Fibroblast of skin of scalp (primary cell): ENCODE measurements at regions not wholly inside any gene's neighbourhood (a gene's known extent, or its start where the extent isn't known, plus 50 kb on each side); places are given as distances from the start of the nearest gene placed in this dataset.

ENCODE experiments used
- DNase-seq: peaks from one replicate; pipeline ENCODE4 v3.0.0-alpha.2; 2013

GRCh38 chr4:163582703-163583102, 88.2 kb downstream of the TMA16 start:
- no peak for DNase-seq

DNA sequence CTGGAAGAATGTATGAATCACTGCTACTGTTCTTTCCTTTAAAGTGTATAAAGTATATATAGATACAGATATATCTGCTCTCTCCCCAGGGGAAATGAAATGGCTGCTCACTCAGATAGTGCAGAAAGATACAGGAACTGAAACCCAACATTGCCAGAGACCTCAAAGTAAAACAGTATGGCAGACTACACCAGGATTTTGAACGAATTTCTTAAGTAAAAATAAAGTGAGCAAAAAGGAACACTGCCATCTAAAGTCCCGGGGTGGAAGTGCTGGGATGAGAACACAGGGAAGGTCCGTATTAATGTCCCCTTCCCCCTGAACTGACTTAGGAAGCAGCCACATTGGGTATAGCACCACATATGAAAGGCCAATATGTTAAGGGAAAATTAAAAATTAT, 93.4 kb downstream of the TMA16 start:
- peak; percentile 17 for DNase-seq

GRCh38 chr4:163588532-163588931, 94.0 kb downstream of the TMA16 start:
- no peak for DNase-seq

- DNase-seq, result no peak
Measured at GRCh38 chr4:163590103-163590502, 95.6 kb downstream of the TMA16 start.

DNA sequence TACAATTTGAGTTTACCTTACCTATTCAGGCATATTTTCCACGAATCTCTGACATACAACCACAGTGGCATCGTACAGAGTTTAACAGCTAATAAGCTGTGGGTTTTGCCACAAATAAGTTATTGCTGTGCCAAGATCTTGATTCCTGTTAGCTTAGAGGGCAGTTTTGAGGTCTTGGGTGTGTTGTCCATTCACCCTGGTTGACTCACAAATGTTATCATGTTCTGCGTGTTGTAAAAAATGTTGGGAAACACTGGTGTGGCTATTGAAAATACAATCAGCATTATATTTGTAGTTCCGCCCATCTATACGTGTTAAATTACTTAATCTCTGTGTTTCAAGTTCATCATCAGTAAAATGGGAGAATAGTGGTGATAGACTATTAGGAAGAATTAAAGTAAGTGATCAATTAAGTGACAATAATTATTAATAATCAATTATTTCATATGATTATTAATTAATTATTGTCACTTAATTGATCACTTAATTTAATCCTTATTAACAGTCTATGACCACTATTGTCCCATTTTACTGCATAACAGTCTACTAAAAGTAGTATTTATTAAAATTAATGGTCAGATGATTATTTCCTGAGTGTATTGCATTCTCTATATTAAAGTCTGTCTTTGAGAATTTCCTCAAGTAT, 96.3 kb downstream of the TMA16 start:
- DNase-seq, result no peak

- no peak for DNase-seq
Measured at GRCh38 chr4:163591614-163592020, 97.1 kb downstream of the TMA16 start.

DNA sequence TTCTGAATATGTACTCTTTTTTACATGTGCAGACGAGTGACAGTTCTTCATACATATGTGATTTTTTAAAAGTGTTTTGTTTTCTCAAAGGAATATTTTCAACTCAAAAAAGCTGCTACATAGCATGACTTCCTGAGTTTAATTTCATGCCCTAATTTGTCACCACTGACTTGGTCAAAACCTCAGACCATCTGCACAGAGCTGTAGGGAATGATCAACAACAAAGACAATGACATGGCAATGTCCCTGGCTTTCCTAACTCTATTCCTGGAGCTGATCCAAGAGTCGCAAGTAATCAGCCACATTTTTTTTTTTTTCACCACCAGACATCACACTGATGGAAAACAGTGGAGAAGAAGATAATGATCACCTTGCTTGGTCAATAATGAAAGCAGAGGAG, 97.7 kb downstream of the TMA16 start:
- no peak for DNase-seq

DNA sequence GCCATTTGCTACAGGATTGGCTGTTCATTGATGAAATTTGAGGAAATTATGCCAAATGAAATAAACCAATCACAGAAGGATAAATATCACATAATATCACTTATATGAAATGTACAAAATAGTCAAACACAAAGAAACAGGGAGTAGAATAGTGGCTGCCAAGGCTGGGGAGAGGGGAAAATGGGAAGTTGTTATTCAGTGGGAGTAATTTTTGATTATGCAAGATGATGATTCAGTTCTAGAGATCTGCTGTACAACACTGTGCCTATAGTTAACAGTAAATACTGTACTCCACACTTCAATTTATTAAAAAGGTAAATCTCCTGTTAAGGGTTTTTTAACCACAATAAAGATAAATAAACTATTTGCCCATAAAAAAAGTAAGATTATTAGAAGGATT, 101.1 kb downstream of the TMA16 start:
- no peak for DNase-seq

DNA sequence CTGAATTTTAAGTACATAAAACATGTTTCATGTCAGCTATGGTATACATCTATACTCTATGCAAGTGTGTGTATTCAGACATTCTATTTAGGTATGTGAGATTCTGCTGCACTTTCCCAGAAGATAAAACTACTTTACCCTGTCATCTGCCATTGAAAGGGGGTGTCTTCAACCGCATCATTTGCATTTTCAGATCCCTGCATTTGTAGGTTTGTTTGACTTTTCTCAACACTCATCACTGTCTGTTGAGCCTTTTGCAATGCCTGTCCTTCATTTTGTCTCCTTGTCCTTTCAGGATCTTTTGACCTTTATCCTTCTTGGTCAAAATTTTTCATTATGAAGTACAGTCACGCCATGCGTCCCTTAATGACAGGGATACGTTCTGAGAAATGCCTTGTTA, 103.5 kb downstream of the TMA16 start:
- no peak for DNase-seq

DNA sequence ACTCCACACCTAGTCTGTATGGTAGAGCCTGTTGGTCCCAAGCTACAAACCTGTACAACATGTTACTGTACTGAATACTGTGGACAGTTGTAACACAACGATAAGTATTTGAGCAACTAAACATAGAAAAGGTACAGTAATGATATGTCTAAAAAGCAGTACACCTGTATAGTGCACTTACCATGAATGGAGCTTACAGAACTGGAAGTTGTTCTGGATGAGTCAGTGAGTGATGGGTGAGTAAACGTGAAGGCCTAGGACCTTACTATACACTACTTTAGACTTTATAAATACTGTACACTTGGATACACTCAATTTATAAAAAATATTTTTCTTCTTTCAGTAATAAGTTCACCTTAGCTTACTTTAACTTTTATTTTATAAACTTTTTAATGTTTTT, 104.0 kb downstream of the TMA16 start:
- no peak for DNase-seq

DNA sequence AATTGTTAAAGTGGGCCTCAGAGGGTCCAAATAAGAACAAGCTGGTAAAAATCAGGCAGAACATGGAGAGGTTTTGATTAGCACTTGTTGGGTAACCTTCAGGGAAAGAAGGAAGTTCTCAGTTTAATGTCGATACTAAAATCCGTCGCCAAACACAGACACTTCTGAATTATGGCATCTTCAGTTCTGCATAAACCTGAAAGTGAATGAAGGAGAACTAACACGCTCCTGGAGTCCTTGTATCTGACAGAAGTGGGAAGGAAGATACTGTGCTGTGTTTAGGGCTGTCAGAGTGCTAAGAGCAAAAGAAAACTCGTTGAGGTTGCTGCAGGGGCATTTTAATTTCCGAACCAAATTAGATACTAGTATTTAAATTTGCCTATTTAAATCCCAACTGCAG, 106.2 kb downstream of the TMA16 start:
- DNase-seq, result no peak

DNA sequence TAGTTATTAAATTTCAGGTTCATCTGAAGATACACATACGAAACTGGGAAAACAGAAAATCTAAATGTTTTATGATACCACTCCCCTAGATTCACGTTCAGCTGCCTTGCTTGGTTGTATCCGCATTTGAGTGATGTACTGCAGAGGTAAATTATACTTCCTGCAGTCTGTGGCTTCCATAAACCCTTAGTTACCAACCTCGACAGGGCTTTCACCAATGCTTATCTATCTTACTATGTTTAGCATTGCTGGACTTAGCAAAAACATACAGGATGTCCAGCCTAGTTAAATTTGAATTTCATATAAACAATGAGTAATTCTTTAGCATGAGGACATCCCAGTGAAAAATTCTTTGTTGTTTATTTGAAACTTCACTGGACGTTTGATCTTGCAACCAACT, 108.8 kb downstream of the TMA16 start:
- DNase-seq, result no peak

GRCh38 chr4:163606896-163607691, 112.6 kb downstream of the TMA16 start:
- no peak for DNase-seq

- DNase-seq, result no peak
Measured at GRCh38 chr4:163609019-163609418, 114.5 kb downstream of the TMA16 start.

GRCh38 chr4:163610648-163611047, 116.2 kb downstream of the TMA16 start:
- no peak for DNase-seq

DNA sequence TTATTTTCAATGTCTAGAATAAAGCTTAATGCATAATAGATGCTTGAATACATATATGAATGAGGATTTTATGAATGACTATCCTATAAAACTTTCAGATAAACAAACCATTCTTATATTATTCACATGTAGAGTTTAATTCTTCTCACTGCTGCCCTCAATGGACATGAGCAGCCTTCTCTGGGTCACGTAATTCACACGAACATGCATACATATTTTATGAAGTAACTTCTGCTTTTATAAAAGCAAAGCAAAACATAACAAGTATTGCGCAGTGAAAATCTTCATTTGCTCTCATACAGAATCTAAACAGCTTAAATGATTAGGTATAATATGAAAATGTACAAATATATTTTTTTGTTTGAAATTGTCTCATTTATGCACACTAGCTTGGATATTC, 116.7 kb downstream of the TMA16 start:
- DNase-seq, result no peak

GRCh38 chr4:163611784-163612445, 117.4 kb downstream of the TMA16 start:
- no peak for DNase-seq

DNA sequence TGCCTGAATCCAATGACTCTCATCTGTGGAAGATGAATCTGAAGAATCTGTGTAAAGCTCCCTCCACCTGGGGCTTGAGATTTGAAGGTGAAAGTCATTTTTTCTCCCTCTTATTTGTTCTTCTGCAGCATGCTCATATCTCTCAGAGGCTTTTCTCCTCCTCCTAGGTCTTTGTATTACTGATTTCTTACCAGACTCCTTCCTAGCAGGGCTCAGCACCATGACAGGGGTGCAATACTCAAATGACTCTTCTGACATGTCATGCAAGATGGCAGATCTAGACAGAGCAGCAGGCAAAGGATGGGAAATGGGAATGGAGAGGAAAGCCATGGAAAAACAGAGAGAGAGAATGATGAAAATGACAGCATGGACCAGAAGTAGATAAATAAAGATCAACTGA, 118.3 kb downstream of the TMA16 start:
- DNase-seq, result no peak

DNA sequence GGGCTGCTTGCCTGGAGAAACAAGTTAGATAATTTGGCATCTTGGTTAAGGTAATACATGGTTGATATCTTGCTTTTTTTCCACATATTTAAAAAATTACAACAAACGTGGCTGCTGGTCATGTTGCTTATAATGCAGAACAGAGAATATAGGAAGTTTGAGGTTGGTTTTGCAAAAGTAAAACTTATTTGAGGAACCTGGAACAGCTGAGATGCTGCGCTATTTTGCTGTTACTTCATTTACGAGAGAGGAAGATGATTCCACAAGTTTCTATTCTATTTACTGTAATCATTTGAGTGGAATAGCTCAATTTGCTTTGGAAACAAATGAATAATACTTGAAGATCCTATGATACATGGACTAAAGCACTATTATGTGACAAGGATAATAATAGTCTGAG, 118.9 kb downstream of the TMA16 start:
- no peak for DNase-seq

DNA sequence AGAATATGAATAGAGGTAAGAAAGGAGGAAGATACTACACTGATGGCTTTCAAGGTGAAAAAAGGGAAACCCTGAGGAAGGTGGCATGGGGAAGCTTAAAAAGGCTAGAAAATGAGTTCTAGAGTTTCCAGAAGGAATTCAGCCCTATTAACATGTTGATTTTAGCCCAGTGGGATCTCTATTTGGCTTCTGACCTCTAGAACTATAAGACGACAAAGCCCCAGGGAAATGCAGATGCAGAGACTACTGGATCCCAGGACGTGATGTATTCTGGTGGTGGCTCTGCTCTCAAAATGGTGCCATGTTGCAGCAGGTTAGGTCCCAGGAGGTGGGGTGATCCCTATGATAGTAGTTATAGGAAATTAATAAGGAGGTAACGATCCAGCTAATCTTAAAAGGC, 120.4 kb downstream of the TMA16 start:
- no peak for DNase-seq

DNA sequence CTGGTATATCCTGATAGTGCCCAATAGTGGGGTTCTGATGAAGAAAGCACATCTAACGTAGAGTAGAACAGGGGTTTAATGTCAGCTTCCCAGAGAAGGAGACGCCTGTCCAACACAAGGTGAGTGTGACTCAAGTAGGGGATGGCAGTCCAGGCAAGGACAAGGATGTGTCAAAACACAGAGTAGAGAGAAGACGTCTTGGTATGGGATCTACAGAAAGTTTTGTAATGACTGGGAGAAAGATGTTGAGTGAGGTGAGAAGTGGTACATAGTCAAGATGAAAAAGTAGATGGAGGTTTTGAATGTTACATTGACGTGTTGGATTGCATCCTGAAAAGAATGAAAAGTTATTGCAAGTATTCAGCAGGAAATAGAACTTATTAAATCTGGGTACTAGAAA, 124.4 kb downstream of the TMA16 start:
- no peak for DNase-seq

GRCh38 chr4:163620738-163621137, 126.2 kb downstream of the TMA16 start:
- DNase-seq, result no peak

DNA sequence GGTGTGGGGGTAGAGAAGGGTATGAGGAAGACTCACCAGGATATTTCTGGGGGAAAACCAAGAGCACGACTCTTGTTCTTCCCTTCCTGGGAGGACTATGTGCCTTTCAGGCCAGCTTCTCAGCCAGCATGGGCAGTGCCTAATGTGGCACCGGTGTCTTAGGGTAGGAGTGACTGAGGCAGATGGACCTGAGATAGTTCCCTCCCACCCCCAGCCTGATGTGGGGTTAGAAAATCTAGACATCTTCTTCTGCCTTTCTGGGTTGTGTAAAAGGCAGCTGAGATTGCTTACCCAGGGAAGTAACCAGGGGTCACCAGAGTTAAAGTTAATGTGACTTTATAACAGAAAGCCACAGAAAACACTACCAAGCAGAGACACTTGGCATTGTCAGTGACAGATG, 127.3 kb downstream of the TMA16 start:
- DNase-seq, result no peak
